Liver (tissue), 3 donors: ENCODE measurements at regions not wholly inside any gene's neighbourhood (a gene's known extent, or its start where the extent isn't known, plus 50 kb on each side); places are given as distances from the start of the nearest gene placed in this dataset.

ENCODE experiments used
- ATF3 ChIP-seq: IDR thresholded peaks from 2 replicates; pipeline ENCODE4 v1.6.1; 2016; ENCODE audit warnings: antibody characterized with exemption
- HNF4A ChIP-seq, 2 donors: conservative IDR thresholded peaks; 2 replicates each; pipeline ENCODE4 v1.6.1; 2016; ENCODE audit warnings: antibody characterized with exemption in 2 of 2, mild to moderate bottlenecking in 2 of 2
- RAD21 ChIP-seq, 2 donors: IDR thresholded peaks; 2 replicates each; pipeline ENCODE4 v1.6.1; 2016; ENCODE audit warnings: antibody characterized with exemption in 2 of 2, mild to moderate bottlenecking in 2 of 2
- TAF1 ChIP-seq: conservative IDR thresholded peaks from 2 replicates; pipeline ENCODE4 v1.6.1; 2016; ENCODE audit warnings: antibody characterized with exemption, mild to moderate bottlenecking
- TF ChIP-seq, protein P1 (sequence below): IDR thresholded peaks from 2 replicates; pipeline ENCODE4 v1.6.1; 2016; ENCODE audit warnings: antibody characterized with exemption
- TF ChIP-seq, protein P2 (sequence below): fragments of 150-350 bp; IDR thresholded peaks from 2 replicates; pipeline ENCODE4 v1.5.1; 2017; ENCODE audit warnings: improper control_type of control experiment, low read depth, low read length; ENCODE audit not compliant: missing input control
- donor health status: healthy.
- donor health status: healthy.

DNA sequence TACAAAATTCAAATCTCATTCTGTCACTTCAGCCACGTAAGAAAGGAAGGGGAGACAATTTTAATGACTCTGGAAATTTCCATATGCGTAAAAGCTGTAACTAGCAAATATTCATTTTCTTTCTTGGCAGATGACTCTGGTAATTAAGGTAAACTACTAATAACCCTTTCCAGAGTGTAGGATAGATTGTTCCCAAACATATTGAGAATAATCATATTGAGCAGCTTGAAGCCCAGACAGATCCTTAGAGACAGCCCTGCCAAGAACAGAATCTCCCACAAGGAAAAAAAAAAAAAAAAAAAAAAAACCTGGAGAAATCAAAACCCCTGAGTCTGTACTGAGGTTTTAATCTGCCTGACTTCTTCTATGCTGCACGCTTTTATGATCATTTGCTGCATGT, 163.6 kb upstream of the TMPO start:
- no peak for TF ChIP-seq ATF3
- no peak for TF ChIP-seq HNF4A (conservative IDR thresholded peaks at IDR 0.05)
- no peak for TF ChIP-seq RAD21 (IDR thresholded peaks at IDR 0.05)
- TF ChIP-seq, protein P1, sequence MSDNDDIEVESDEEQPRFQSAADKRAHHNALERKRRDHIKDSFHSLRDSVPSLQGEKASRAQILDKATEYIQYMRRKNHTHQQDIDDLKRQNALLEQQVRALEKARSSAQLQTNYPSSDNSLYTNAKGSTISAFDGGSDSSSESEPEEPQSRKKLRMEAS = no peak
- TF ChIP-seq, protein P2, sequence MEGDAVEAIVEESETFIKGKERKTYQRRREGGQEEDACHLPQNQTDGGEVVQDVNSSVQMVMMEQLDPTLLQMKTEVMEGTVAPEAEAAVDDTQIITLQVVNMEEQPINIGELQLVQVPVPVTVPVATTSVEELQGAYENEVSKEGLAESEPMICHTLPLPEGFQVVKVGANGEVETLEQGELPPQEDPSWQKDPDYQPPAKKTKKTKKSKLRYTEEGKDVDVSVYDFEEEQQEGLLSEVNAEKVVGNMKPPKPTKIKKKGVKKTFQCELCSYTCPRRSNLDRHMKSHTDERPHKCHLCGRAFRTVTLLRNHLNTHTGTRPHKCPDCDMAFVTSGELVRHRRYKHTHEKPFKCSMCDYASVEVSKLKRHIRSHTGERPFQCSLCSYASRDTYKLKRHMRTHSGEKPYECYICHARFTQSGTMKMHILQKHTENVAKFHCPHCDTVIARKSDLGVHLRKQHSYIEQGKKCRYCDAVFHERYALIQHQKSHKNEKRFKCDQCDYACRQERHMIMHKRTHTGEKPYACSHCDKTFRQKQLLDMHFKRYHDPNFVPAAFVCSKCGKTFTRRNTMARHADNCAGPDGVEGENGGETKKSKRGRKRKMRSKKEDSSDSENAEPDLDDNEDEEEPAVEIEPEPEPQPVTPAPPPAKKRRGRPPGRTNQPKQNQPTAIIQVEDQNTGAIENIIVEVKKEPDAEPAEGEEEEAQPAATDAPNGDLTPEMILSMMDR = no peak
- no peak for TF ChIP-seq TAF1
